HFF-Myc (cell line): ENCODE measurements at regions not wholly inside any gene's neighbourhood (a gene's known extent, or its start where the extent isn't known, plus 50 kb on each side); places are given as distances from the start of the nearest gene placed in this dataset.

Experiments
- DNase-seq: peaks from one replicate; pipeline ENCODE4 v3.0.0-alpha.2; 2011; ENCODE audit warnings: low read depth; ENCODE audit errors: extremely low read depth
- H3K4me3 ChIP-seq: replicated peaks from 2 replicates; pipeline ENCODE4 v1.5.1; 2011; ENCODE audit warnings: low read depth, mild to moderate bottlenecking, control low read depth, low read length
- CTCF ChIP-seq: IDR thresholded peaks from 2 replicates; pipeline ENCODE4 v1.5.1; 2012; ENCODE audit warnings: mild to moderate bottlenecking, low read depth, low read length, control low read depth; ENCODE audit errors: missing control alignments

- H3K4me3 ChIP-seq = no peak overlapping the region
- no peak for DNase-seq
- TF ChIP-seq CTCF = no peak
Measured at GRCh38 chr18:2394684-2395083, 176.6 kb downstream of the METTL4 start.

GRCh38 chr18:2395427-2396161 lies 175.7 kb downstream of the METTL4 start:
- TF ChIP-seq CTCF = no peak
- H3K4me3 ChIP-seq = no peak overlapping the region
- no peak for DNase-seq

GRCh38 chr18:2396162-2396505 lies 175.2 kb downstream of the METTL4 start:
- DNase-seq = no peak
- no peak overlapping the region for H3K4me3 ChIP-seq
- TF ChIP-seq CTCF = no peak

GRCh38 chr18:2400701-2401196 lies 170.6 kb downstream of the METTL4 start:
- no peak for DNase-seq
- H3K4me3 ChIP-seq = no peak overlapping the region
- TF ChIP-seq CTCF = no peak

- no peak for TF ChIP-seq CTCF
- DNase-seq = no peak
- H3K4me3 ChIP-seq = no peak overlapping the region
Measured at GRCh38 chr18:2402084-2402483, 169.2 kb downstream of the METTL4 start.

GRCh38 chr18:2406544-2406943 lies 164.8 kb downstream of the METTL4 start:
- no peak overlapping the region for H3K4me3 ChIP-seq
- DNase-seq = no peak
- TF ChIP-seq CTCF = no peak

GRCh38 chr18:2407961-2408360 lies 163.3 kb downstream of the METTL4 start:
- no peak for TF ChIP-seq CTCF
- no peak overlapping the region for H3K4me3 ChIP-seq

More at GRCh38 chr18:2407961-2408360, 163.3 kb downstream of the METTL4 start:
- DNase-seq = no peak
